Frontal cortex (tissue), 3 donors: ENCODE measurements at regions not wholly inside any gene's neighbourhood (a gene's known extent, or its start where the extent isn't known, plus 50 kb on each side); places are given as distances from the start of the nearest gene placed in this dataset.

Source experiments
- DNase-seq, 2 donors: peaks; one replicate each; pipeline ENCODE4 v3.0.0; 2012; ENCODE audit warnings: low spot score in 2 of 2
- FAIRE-seq: peaks from 2 replicates; lab custom pipeline; 2012; peaks lifted over from hg19 to GRCh38; lab: Jason Lieb, UNC
- donor health status: control.
- donor health status: control.
- donor health status: control.

DNA sequence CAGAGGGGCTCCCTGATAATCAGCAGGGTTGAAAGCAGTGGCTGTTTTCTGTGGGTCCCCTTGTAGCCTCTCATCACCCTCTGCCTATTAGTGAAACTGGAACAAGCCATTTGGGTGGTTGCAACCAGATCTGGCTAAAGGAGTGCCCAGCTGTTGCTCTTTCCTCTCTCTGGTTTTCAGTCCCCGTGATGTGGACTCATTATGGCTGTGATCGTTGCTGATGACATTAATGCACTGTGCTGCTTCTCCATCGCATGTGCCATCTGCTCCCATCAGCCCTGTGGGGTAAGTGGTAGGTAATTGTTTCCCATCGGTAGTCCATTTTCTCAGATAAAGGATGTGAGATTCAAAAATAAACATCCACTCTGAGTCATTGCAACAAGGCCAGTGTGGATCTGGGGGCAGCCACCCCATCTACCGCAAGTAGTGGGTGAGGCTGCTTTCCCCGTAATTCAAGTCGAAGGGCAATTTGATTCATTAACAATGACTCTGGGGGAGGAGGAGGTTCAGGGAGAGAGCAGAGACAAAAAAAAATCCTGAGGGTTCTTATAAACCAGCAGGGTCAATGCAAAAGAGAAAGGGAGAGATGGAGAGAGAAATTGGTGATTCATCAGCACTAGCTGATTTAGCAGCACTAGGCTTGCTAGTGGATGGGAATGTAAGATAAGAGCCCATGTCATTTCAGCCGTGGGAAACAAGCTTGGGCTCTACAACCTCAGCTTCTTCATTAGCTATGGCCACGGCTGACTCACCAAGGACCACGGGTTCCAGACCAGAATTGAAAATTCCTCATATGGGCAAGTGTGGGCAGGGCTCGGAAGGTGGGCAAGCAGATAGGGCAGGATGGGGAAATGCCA lies 357.8 kb downstream of the MID1IP1 start:
- DNase-seq (no peak), FAIRE-seq (no peak)

DNA sequence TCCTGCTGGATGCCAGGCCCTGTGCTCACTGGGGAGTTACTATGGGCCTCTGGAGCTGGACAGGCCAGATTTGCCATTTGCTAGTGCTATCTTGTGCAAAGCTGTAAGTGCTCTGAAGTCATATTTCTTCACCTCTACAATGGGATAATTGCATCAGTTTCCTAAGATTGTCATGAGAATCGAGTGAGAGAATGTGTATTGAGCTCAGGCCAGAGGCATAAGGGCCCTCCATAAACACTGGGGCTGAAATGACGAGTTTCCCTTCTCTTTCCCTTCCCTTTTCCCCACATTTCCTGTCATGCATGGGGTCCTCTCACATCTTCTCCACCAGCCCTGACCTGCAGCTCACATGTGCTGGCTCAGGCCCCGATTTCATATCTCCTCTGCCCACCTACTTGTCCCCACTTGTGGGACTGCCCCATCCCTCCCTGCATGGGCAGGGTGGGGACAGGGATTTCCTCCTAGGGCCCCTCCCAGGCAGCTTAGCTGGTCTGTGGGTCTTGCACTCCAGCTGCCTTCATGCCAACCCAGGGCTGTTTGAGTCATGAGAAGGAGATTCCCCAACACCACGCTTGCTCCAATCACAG lies 358.8 kb downstream of the MID1IP1 start:
- FAIRE-seq, result no peak
- no peak for DNase-seq

DNA sequence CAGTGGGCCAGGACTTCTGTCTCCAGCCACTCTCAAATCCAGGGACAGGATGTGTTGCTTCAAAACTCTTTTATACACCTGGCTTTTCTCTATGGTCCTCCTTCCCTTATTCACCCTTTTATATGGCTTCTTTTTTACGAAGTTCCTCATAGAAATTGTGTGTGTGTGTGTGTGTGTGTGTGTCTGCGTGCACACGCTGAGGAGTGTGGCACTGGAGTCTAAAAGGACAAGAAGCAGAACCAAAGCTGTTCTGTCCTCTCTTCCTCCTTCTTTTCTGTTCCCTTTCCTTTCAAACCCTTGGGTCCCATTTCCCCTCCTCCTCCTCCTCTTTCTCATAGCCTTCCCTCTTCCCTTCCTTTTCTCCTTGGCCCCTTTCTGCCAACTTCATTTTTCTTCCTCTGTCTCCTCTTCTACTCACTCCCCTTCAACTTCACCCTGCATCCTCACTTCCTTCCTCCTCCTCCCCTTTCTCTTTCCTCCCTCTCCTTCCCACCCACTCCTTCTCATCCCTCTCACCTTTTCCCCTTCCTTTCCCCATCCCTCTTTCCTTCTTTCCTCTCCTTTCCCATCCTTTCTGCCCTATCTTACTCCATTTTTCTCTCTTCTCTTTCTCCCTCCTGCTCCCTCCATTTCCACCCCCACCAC lies 360.5 kb downstream of the MID1IP1 start:
- FAIRE-seq (no peak), DNase-seq (no peak)

DNA sequence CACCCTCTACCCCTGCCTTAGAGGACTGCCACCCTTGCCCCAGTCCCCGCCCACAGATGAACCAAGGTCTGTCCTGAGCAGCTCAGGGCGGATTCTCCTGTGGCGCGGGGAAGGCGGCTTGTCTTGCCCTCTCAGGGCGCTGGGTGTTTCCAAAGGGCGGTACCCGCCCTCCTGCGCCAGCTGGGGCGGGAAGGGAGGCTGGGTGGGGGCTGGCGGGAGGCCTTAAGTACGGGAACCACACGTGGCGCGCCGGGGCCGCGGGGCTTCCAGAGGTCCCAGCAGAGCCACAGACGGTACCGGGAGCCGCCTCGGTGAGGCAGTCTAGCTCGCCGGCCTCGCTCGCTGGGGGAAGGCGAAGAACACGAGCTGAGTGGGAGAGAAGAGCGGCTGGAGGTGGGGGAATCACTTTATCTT lies 361.1 kb downstream of the MID1IP1 start:
- DNase-seq, result peak in 1 of 2 donors; percentile 16
- FAIRE-seq, result no peak

DNA sequence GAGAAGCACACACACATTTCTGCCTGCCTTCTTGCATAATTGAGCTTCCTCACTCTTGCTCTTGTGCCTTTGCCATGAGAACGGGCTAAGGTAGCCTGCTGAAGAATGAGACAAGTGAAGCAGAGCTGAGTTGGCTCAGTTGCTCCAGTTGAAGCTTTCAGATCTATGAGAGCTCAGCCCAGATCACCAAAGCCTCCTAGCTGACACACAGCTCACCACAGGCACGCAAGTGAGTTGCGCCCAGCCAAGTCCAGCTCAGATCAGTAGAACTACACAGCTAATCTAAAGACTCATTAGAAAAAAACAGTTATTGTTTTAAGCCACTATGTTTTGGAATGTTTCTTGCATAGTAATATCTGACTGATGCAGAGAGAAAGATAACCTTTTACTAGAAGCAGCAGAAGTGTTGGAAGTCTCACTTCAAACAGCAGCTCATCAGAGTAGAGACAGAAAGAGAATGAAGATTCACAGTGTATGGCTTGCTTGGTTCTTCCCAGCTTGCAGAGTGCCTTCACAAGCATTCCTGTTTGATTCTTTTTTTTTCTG lies 362.4 kb downstream of the MID1IP1 start:
- DNase-seq (no peak), FAIRE-seq (no peak)

DNA sequence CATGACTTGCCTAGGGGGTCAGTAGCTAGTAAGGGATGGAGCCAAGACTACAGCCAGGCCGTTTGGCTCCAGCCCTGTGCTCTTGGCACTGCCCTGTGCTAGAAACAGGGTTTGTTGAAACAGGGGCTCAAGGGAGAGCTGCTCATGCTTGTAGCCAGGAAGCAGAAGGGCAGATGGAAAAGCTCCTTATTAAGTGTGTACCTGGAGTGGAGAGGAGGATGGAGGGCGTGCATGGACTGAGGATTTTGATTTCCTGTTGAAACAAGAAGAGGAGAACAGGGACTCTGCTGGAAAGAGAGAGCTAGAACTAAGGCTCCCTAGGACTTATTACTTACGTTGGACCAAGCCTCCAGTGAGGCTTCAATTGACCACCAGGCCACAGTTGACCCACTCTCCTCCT lies 363.0 kb downstream of the MID1IP1 start:
- FAIRE-seq, result no peak
- no peak for DNase-seq

DNA sequence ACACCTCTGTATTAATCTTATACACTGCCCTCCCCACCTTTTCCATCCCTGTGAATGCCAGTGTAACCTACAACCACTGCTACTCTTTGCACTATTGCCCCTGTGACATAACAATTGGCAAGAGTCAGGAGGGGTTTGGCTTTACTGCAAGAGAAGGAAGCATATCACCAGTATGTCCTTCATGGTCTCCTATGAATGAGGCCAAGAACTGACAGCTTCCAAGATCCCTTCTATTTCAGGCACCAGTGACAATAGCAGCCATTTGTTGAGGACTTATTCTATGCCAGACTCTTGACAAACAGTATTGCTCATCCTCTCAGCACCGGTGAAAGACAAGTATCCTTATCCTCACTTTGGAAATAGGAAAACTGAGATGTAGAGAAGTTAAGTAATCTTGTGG lies 363.9 kb downstream of the MID1IP1 start:
- DNase-seq (no peak), FAIRE-seq (no peak)

DNA sequence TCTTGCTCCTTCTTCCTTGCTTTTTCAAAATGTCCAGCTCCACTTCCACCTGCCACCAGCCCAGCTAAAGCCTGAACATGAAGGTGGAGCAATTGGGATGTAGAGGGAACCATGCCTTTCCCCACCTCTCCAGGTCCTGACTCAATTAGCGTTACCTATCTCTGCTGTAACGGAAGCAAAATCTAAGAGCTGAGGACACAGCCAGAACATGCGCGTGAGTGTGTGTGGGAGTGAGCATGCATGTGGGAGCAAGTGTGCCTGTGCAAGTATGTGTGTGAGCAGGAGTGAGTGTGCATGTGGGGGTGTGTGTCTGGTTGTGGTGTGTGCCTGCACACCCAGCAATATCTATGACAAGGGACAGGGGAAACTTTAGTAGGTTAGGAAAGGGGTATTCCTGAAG lies 364.5 kb downstream of the MID1IP1 start:
- FAIRE-seq (no peak), DNase-seq (no peak)

DNA sequence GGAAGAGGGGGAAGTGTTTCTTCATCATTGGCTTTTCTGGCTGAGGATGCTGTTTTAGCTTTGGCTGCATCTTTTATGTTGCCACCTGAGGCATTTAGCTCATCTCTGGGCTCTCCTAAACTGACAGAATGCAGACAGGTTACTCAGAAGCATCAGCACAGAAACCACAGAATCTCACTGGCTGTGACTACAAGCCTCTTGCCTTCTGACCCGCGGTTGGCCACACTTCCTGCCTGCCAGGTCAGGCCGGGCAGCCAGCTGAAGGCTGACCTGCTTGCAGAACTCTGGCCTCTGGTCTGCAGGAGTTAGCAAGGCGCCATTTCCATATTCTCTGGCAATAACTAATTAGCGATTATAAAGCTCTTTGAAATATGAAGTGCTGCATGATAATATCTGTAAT lies 366.5 kb downstream of the MID1IP1 start:
- FAIRE-seq (no peak), DNase-seq (no peak)

DNA sequence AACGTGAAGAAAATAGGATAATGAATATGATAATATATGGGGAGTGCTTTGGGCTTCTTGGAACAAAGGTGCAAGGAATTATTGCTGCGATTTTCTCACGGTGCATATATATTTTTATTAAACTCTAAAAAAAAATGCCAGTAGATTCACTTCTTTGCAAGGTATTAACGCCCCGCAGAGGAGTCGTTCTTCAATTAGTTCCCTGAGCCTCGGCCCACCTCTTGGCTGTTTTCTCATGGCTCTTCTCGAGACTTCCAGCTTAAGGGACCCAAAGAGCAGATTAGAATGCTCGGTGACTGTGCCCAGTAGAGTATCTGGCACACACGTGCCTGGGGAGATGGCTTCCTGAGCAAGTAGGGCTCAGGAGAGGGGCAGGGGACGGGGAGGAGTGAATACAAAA lies 367.4 kb downstream of the MID1IP1 start:
- DNase-seq (no peak), FAIRE-seq (no peak)

DNA sequence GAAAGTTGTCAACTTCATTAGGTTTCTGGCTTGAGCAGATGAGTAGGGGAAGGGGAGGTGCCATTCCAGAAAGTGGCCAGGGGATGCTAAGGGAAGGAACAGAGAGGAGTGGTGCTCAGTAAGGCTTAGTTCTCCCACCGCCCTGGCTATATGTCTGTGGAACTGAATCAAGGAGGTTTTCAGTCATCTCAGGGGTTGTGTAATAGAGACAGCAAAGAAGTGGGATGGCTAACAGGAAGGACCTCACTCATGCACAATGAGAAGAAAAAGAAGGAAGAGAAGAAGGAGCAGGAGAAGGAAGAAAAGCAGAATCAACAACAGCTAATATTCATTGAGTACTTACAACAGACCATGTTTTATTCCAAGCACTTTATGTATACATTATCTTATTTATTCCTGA lies 368.7 kb downstream of the MID1IP1 start:
- FAIRE-seq, result no peak
- no peak for DNase-seq

DNA sequence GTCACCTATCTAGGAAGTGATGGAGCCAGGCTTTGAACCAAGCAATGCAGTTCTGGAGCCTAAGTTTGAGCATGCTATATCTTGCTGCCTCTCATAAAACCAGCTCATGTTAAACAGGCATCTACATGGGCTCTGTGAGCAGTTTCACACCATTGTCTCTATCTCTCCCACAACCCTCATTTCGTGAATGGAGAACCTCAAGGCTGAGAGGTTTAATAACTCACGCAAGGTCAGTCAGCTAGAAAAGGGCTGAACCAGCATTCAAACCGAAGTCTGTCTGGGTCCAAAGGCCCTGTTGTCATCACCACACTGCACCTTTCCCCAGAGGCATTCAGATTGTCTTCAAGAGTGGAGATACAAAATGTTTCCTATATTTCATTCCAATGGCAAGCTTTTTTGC lies 369.2 kb downstream of the MID1IP1 start:
- FAIRE-seq, result no peak
- no peak for DNase-seq

DNA sequence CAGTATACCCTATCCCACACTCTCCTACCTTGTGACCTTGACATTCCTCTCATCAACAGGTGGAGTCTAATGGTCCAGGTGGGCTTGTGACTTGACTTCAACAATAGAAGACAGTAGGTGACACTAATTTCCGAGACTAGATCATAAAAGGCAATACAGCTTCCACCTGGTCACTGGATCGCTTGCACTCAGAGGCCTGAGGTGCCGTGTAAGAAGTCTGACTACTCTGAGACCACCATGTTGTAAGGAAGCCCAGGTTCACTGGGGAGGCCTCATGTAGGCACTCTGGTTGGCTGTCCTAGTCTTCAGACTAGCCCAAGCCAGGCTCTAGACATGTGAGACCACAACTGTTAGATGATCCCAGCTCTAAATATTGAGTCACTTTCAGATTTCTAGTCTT lies 370.4 kb downstream of the MID1IP1 start:
- DNase-seq (no peak), FAIRE-seq (no peak)

DNA sequence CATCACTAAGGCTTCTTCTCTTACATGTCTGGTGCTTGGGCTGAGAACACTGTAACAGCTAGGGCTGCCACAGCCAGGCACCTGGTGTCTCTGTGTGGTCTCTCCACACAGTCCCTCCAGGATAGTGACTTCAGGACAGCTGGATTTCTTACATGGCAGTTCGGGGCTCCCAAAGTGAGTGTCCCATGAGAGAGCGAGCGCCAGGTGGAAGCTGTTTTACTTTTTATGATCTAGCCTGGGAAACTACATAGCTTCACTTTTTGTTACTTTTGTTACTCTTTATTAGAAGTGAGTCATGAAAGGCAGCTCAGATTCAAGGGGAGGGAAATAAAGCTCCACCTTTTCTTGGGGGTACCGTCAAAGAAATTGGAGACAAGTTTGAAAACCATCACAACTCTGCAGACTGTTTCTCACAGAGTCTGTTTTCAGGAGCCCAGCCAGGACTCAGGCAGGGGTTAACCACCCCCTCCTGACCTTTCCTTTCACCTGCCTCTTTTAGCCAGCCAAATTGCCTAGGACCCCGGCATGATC lies 373.0 kb downstream of the MID1IP1 start:
- no peak for FAIRE-seq
- no peak for DNase-seq

DNA sequence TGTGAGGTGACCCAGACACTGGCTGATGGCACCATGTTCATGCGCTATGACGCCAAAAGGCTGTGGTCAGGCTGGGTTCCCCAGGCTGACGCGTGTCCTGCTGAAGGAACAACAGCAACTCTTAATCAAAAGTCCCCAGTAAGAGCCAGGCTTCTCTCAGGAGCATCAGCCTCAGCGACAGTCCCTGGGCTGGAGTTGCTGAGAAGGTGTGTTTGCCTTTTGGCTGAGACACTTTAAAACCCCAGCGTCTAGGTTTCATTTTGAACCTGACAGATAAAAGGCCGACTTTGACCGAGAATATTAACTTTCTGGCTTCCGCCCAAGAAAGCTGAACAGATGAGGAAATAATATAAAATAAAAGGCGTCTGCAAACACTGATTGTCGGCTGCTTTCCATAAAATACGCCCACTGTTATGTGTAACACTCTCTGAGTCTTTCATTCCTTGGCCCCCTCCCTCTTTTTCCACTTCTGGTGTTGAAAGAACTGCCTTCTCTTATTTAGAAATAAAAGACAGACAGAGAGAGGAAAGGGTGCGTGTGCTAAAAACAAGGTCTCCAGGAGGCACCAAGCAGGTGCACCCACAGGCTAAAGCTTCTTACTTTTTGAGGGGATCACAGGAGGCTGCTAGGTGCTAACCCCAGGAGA lies 373.6 kb downstream of the MID1IP1 start:
- DNase-seq (no peak), FAIRE-seq (no peak)

DNA sequence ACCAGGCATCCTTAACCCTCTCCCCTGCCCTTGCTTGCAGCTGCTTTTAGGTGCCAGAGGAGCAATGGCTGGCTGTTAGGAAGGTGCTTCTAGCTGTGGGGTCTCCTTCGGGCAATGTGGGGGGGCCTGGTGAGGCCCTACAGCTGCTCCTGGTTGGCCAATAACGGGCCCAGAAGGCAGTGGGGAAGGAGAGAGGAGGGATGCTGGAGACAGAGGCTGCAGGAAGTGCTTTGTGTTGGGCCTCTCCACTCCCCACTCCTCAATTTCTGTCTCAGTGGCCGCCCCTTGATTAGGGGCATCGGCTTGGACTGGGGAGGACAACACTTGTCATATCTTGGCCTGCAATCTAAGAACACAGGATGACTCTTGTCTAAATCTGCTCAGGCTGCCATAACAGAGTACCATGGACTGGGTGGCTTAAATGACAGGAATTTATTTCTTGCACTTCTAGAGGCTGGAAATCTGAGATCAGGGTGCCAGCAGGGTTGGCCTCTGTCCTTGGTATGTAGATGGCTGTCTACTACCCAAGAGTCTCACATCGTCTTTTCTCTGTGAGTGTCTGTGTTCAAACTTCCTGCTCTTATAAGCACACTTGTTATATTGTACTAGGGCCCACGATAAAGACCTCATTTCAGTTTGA lies 374.3 kb downstream of the MID1IP1 start:
- DNase-seq, result no peak
- FAIRE-seq, result no peak

DNA sequence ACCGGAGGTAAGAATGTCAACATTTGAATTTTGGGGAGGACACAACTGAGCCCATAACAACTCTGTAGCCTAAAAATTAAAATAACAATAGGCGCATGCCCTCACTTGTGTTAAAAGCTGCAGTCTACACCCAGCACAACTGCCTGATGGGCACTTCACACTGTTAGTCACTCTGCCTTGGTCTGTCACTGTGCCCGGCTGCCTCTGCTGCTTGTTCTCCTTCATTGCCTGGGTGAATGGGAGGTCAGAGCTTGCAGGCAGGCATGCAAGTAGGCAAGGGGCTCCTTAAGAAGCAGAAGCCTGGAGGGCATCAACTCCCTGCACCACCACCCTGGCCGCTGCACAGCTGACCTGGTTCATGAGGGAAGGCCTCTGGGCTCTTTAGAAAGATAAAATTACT lies 374.8 kb downstream of the MID1IP1 start:
- DNase-seq (no peak), FAIRE-seq (no peak)

DNA sequence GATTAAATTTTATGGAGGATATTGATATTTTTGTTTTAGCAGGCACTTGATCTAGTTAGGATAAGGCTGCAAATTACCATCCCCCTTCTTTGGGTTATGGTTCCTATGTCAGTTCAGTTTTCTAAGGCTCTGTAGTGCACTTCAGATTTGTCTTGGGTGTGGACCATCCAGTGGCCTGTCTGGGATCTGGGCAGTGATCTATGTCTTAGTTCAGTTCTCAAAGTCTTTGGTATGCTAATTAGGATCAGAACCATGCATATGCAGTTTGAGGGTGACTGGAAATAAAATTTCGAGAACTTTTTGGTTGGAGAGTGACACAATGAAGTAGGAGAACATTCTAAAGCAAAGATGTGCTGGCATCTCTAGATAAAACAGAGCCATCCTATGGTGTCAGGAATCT lies 388.2 kb downstream of the MID1IP1 start:
- no peak for DNase-seq
- no peak for FAIRE-seq

DNA sequence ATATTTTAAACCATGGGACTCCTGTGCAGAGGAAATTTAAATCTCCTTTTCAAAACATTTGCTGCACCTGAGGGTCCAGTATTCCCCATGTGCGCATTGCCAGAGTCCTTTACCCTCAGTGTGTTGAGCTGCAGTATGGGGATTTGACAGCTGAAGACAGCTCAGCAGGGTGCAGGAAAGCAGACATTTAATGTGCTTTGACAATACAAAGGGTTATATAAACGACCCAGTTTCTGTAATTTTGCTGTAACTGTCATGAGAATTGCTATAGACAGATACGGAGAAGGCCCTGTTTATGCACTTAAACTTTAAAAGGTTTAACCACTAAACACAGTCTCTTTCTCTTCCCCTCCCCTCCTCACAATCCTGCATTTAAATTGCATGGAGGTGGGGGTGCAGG lies 393.4 kb downstream of the MID1IP1 start:
- FAIRE-seq (no peak), DNase-seq (no peak)

DNA sequence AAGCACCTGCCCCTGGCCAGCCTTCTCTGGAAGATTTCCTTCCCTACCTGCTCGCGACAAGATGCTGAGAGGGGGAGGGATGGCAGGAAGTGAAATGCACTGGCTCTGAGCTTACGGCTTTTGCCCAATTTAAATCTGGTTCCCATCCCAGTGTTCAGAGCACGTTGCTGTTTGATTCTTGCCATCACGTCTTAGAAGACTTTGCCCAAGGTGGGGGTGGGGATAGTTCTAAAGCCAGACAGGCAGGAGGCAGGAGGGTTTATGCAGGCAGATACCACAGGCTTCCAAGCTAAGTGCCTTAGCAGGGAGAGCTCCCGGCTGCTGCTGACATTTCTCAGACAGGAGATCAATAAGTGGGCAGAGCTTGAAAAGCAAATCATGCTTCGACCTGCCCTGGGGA lies 393.9 kb downstream of the MID1IP1 start:
- no peak for DNase-seq
- FAIRE-seq, result no peak
